GM23248 (cell line): ENCODE measurements at regions not wholly inside any gene's neighbourhood (a gene's known extent, or its start where the extent isn't known, plus 50 kb on each side); places are given as distances from the start of the nearest gene placed in this dataset.

ENCODE experiments used
- DNase-seq: peaks from one replicate; pipeline ENCODE4 v3.0.0-alpha.2; 2015
- H2AFZ ChIP-seq: fragments of 200-600 bp; sonication (generic); 2 replicates; pipeline ENCODE4 v1.6.1; 2016; ENCODE audit warnings: antibody characterized with exemption
- H3F3A ChIP-seq: fragments of 200-600 bp; sonication (generic); 2 replicates; pipeline ENCODE4 v1.6.1; 2016; ENCODE audit warnings: mild to moderate bottlenecking, antibody characterized with exemption, mixed run types; ENCODE audit not compliant: insufficient read depth
- H3K27ac ChIP-seq: fragments of 200-600 bp; sonication (generic); 2 replicates; pipeline ENCODE4 v1.5.1; 2016; ENCODE audit warnings: mild to moderate bottlenecking
- H3K27me3 ChIP-seq: fragments of 200-600 bp; sonication (generic); replicated peaks from 2 replicates; pipeline ENCODE4 v1.6.1; 2016; ENCODE audit warnings: mild to moderate bottlenecking; ENCODE audit not compliant: insufficient read depth
- H3K36me3 ChIP-seq: fragments of 200-600 bp; sonication (generic); 2 replicates; pipeline ENCODE4 v1.6.1; 2016; ENCODE audit warnings: low read depth, mild to moderate bottlenecking
- H3K4me1 ChIP-seq: fragments of 200-600 bp; sonication (generic); 2 replicates; pipeline ENCODE4 v1.6.1; 2016; ENCODE audit warnings: mild to moderate bottlenecking; ENCODE audit not compliant: insufficient read depth
- H3K4me2 ChIP-seq: fragments of 200-600 bp; sonication (generic); one replicate; pipeline ENCODE4 v1.6.1; 2016; ENCODE audit warnings: mild to moderate bottlenecking; ENCODE audit not compliant: unreplicated experiment
- H3K4me3 ChIP-seq: fragments of 200-600 bp; sonication (generic); 2 replicates; pipeline ENCODE4 v1.5.1; 2016; ENCODE audit warnings: mild to moderate bottlenecking
- H3K79me2 ChIP-seq: fragments of 200-600 bp; sonication (generic); 2 replicates; pipeline ENCODE4 v1.6.1; 2016; ENCODE audit warnings: mild to moderate bottlenecking; ENCODE audit not compliant: insufficient read depth
- H3K9ac ChIP-seq: fragments of 200-600 bp; sonication (generic); 2 replicates; pipeline ENCODE4 v1.6.1; 2016; ENCODE audit warnings: mild to moderate bottlenecking
- H3K9me2 ChIP-seq: fragments of 200-600 bp; sonication (generic); 2 replicates; pipeline ENCODE4 v1.6.1; 2016; ENCODE audit warnings: mixed run types, mild to moderate bottlenecking, moderate library complexity; ENCODE audit not compliant: insufficient read depth
- H3K9me3 ChIP-seq: fragments of 200-600 bp; sonication (generic); one replicate; pipeline ENCODE4 v1.6.1; 2017; ENCODE audit warnings: low read depth
- H4K20me1 ChIP-seq: fragments of 200-600 bp; sonication (generic); 2 replicates; pipeline ENCODE4 v1.6.0; 2016; ENCODE audit not compliant: insufficient read depth
- EZH2 ChIP-seq: fragments of 200-600 bp; sonication (generic); IDR thresholded peaks from 2 replicates; pipeline ENCODE4 v1.6.1; 2018; ENCODE audit warnings: antibody characterized with exemption, mild to moderate bottlenecking; ENCODE audit not compliant: insufficient read depth, poor library complexity, severe bottlenecking
- EZH2phosphoT487 ChIP-seq: fragments of 200-600 bp; sonication (generic); IDR thresholded peaks from 2 replicates; pipeline ENCODE4 v1.6.1; 2018; ENCODE audit warnings: antibody characterized with exemption, moderate library complexity, mild to moderate bottlenecking, low read depth; ENCODE audit not compliant: insufficient read depth
- WGBS, 2 experiments: methylation state at CpG; one replicate each; pipeline ENCODE4 v1.1.6; 2015 to 2017; ENCODE audit warnings: low lambda C conversion rate in 2 of 2, low coverage in 1 of 2; ENCODE audit errors: missing lambda C conversion rate in 2 of 2; 5-methylcytosine and 5-hydroxymethylcytosine counted together
- in situ Hi-C: fragments of 300-500 bp; cut with MboI; formaldehyde crosslinking; loops from 2 replicates; pipeline ENCODE4 v1.15.0; 2020

GRCh38 chr2:126966601-126967000 lies 67.9 kb downstream of the TEX51 start:
- Histone ChIP-seq H3K9me2 (no peaks in the 10 kb centered on the region), H3K36me3 (no peaks in the 10 kb centered on the region), H3K4me2 (no peak overlapping the region), H3K79me2 (no peaks in the 10 kb centered on the region), H3K9ac (no peak overlapping the region), H3K27ac (no peak overlapping the region), H3K9me3 (no peaks in the 10 kb centered on the region), H3K27me3 (peaks cover 22% of the 10 kb centered on the region), H2AFZ (no peak overlapping the region), H4K20me1 (no peaks in the 10 kb centered on the region), H3F3A (no peaks in the 10 kb centered on the region), H3K4me3 (no peak overlapping the region), H3K4me1 (no peaks in the 10 kb centered on the region)
- DNase-seq = no peak
- 58 to 59% methylated on average over 1 of the region's 1 CpG for WGBS, 2 experiments
- no peak for TF ChIP-seq EZH2phosphoT487
- no peak for TF ChIP-seq EZH2
- in situ Hi-C loops = no loop called here

GRCh38 chr2:126970583-126970982 lies 71.9 kb downstream of the TEX51 start:
- peak; percentile 4 for DNase-seq
- no peaks in the 10 kb centered on the region for H3K4me1 ChIP-seq
- H3K4me2 ChIP-seq = no peak overlapping the region
- H3K9me2 ChIP-seq = no peaks in the 10 kb centered on the region
- WGBS, 2 experiments = 1% methylated on average over 3 of the region's 3 CpGs
- H3K9ac ChIP-seq = no peak overlapping the region
- no peaks in the 10 kb centered on the region for H4K20me1 ChIP-seq
- H3K9me3 ChIP-seq = no peaks in the 10 kb centered on the region
- H3K27ac ChIP-seq = no peak overlapping the region
- TF ChIP-seq EZH2 (no peak), EZH2phosphoT487 (no peak)
- in situ Hi-C loops = no loop called here
- no peaks in the 10 kb centered on the region for H3F3A ChIP-seq
- H3K27me3 ChIP-seq = peaks cover 29% of the 10 kb centered on the region
- no peak overlapping the region for H3K4me3 ChIP-seq
- H2AFZ ChIP-seq = no peak overlapping the region
- H3K79me2 ChIP-seq = no peaks in the 10 kb centered on the region
- H3K36me3 ChIP-seq = no peaks in the 10 kb centered on the region

- 0 out of 2 replicates have a peak overlapping the region, but pooled peaks have one; percentile 75 for H3K9ac ChIP-seq
- H3K4me2 ChIP-seq = peak overlapping the region; percentile 100
- H3K4me1 ChIP-seq = no peaks in the 10 kb centered on the region
- H3K27ac ChIP-seq = no peak overlapping the region
- H3K79me2 ChIP-seq = no peaks in the 10 kb centered on the region
- H3K4me3 ChIP-seq = peak overlapping the region; percentile 79
- no peaks in the 10 kb centered on the region for H3K9me2 ChIP-seq
- WGBS, 2 experiments = 24 to 28% methylated on average over 14 of the region's 14 CpGs
- no peak for TF ChIP-seq EZH2
- in situ Hi-C loops = no loop called here
- H4K20me1 ChIP-seq = no peaks in the 10 kb centered on the region
- no peaks in the 10 kb centered on the region for H3K36me3 ChIP-seq
- peak overlapping the region; percentile 92 for H2AFZ ChIP-seq
- DNase-seq = no peak
- no peaks in the 10 kb centered on the region for H3K9me3 ChIP-seq
- peaks cover 29% of the 10 kb centered on the region for H3K27me3 ChIP-seq
- H3F3A ChIP-seq = no peaks in the 10 kb centered on the region
Observed at GRCh38 chr2:126971162-126971480, 72.4 kb downstream of the TEX51 start.

GRCh38 chr2:126971481-126972278 lies 73.0 kb downstream of the TEX51 start:
- Histone ChIP-seq H3K27me3 (peaks cover 28% of the 10 kb centered on the region), H3K4me2 (peak overlapping the region; percentile 100), H3F3A (no peaks in the 10 kb centered on the region), H3K9me2 (no peaks in the 10 kb centered on the region), H3K27ac (no peak overlapping the region), H3K79me2 (no peaks in the 10 kb centered on the region), H3K4me1 (no peaks in the 10 kb centered on the region), H3K36me3 (no peaks in the 10 kb centered on the region), H3K4me3 (peak overlapping the region; percentile 79), H2AFZ (peak overlapping the region; percentile 92), H3K9ac (peak overlapping the region; percentile 75), H4K20me1 (no peaks in the 10 kb centered on the region), H3K9me3 (no peaks in the 10 kb centered on the region)
- in situ Hi-C loops = no loop called here
- 1 to 3% methylated on average over 37 to 40 of the region's 43 CpGs for whole genome bisulfite sequencing, 2 experiments
- no peak for TF ChIP-seq EZH2
- peak; percentile 83 for DNase-seq

- Histone ChIP-seq H2AFZ (peak overlapping the region; percentile 92; the same call in 1 of the 2 replicates), H3K9me2 (no peaks in the 10 kb centered on the region), H3K9ac (no peak overlapping the region), H3K79me2 (no peaks in the 10 kb centered on the region), H4K20me1 (no peaks in the 10 kb centered on the region), H3K4me1 (no peaks in the 10 kb centered on the region), H3F3A (no peaks in the 10 kb centered on the region), H3K4me2 (peak overlapping the region; percentile 100), H3K27me3 (peaks cover 24% of the 10 kb centered on the region), H3K4me3 (peak overlapping the region; percentile 79), H3K27ac (no peak overlapping the region), H3K36me3 (no peaks in the 10 kb centered on the region), H3K9me3 (no peaks in the 10 kb centered on the region)
- no peak for TF ChIP-seq EZH2phosphoT487
- no peak for TF ChIP-seq EZH2
- in situ Hi-C loops = no loop called here
- WGBS, 2 experiments = 14 to 16% methylated on average over 10 of the region's 10 CpGs
- no peak for DNase-seq
Observed at GRCh38 chr2:126972279-126972626, 73.6 kb downstream of the TEX51 start.
